ENCODE measurements at regions not wholly inside any gene's neighbourhood (a gene's known extent, or its start where the extent isn't known, plus 50 kb on each side); places are given as distances from the start of the nearest gene placed in this dataset.

GRCh38 chr5:5645198-5645597 lies 222.7 kb downstream of the ICE1 start:
- TF ChIP-seq, protein P1, sequence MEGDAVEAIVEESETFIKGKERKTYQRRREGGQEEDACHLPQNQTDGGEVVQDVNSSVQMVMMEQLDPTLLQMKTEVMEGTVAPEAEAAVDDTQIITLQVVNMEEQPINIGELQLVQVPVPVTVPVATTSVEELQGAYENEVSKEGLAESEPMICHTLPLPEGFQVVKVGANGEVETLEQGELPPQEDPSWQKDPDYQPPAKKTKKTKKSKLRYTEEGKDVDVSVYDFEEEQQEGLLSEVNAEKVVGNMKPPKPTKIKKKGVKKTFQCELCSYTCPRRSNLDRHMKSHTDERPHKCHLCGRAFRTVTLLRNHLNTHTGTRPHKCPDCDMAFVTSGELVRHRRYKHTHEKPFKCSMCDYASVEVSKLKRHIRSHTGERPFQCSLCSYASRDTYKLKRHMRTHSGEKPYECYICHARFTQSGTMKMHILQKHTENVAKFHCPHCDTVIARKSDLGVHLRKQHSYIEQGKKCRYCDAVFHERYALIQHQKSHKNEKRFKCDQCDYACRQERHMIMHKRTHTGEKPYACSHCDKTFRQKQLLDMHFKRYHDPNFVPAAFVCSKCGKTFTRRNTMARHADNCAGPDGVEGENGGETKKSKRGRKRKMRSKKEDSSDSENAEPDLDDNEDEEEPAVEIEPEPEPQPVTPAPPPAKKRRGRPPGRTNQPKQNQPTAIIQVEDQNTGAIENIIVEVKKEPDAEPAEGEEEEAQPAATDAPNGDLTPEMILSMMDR (IDR thresholded peaks at IDR 0.05; ENCODE audit: extremely low read depth, missing control alignments): no peak
- DNase-seq (ENCODE audit: low spot score): no peak

DNA sequence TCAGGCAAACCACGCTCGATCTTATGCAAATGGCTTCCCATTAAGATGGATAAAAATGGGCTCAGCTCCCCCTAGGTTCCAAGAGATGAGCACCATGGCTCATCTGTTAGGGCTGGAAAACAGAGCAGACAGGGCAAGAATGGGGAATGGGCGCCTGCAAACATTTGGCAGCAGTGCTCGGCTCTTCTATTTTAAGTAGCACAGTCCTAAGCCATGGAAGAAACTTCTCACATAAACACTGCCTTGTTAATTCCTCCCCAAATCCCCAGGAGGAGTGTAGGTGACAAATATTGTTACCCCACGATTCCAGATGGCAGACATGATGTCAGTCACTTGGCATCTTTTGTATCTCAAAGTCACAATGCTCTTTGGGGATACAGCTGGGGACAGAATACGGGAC lies 221.8 kb downstream of the ICE1 start:
- no peak for DNase-seq (ENCODE audit: low spot score)

DNA sequence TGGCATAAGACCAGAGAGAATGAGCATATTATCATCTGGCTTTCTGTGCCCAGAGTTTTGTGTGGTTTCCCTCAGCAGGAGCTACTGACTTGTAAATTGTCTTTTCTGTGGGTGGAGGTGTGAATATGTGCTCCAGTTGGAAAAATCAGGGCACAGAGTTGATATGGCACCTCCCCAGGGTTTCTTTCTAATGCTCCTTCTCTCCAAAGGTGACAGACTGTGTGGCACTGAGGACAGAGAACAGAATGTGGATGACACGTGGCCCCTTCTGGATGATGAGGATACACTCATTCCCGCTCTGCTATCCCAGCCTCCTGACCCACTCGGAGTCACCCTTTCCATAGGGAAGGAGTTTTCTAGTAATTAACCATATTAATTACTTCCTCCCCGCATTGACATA lies 221.0 kb downstream of the ICE1 start:
- TF ChIP-seq, protein P1 (IDR thresholded peaks at IDR 0.05; ENCODE audit: extremely low read depth, missing control alignments): no peak
- no peak for DNase-seq (ENCODE audit: low spot score)

More for the DNA sequence above, 221.8 kb downstream of the ICE1 start:
- TF ChIP-seq, protein P1 (IDR thresholded peaks at IDR 0.05; ENCODE audit: extremely low read depth, missing control alignments): no peak

DNA sequence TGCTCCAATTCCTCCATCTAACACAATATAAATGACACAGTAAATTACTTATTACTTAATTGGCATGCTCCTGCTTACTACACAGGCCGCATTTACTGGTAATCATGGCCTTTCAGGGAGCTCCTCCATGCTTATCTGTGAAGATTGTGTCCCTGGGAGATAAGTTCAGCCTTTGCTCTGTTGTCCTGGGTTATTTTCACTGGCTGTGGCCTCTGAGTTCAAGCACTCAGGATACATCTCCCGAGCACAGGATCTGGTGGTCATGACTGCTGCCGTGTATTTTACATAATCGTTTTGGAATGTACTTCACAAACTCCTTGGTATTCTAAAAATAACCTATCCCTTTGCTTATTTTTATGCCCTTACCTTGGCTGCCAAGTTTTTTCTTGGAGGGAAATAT lies 215.7 kb downstream of the ICE1 start:
- no peak for DNase-seq (ENCODE audit: low spot score)
- TF ChIP-seq, protein P1 (IDR thresholded peaks at IDR 0.05; ENCODE audit: extremely low read depth, missing control alignments): no peak

DNA sequence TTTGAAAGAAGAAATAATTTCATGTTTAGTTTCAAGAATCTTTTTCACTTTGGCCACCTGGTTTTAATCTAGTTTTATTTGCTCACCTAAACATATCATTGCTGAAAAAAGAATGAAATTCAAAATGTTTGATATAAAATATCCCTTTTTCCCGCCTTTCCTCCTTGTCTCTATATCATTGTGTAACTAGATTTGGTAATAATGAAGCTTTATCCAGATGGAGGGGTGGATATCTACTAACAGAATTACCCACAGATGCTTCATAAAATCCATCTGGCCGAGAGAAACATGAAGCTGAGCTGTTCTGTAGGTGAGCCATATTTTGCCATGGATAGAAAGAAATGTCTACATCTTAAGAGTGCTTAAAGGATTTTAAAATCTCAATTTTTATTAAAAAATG lies 214.7 kb downstream of the ICE1 start:
- TF ChIP-seq, protein P1 (IDR thresholded peaks at IDR 0.05; ENCODE audit: extremely low read depth, missing control alignments): no peak
- DNase-seq (ENCODE audit: low spot score): no peak

GRCh38 chr5:5634817-5635216 lies 212.3 kb downstream of the ICE1 start:
- TF ChIP-seq, protein P1 (IDR thresholded peaks at IDR 0.05; ENCODE audit: extremely low read depth, missing control alignments): no peak
- no peak for DNase-seq (ENCODE audit: low spot score)

GRCh38 chr5:5633579-5633978 lies 211.1 kb downstream of the ICE1 start:
- TF ChIP-seq, protein P1 (IDR thresholded peaks at IDR 0.05; ENCODE audit: extremely low read depth, missing control alignments): no peak
- no peak for DNase-seq (ENCODE audit: low spot score)
